T47D (cell line): ENCODE measurements at regions not wholly inside any gene's neighbourhood (a gene's known extent, or its start where the extent isn't known, plus 50 kb on each side); places are given as distances from the start of the nearest gene placed in this dataset.
"Not testable (repeated sequence)": the region's sequence is repeated elsewhere in the genome, so short reads cannot be mapped to it uniquely, and the experiment has no call there.

ENCODE experiments used
- DNase-seq, 2 experiments: peaks; one replicate each; pipeline versions ENCODE4 v3.0.0 to v3.0.0-alpha.2; 2011 to 2012; ENCODE audit warnings: low read depth in 1 of 2, low spot score in 1 of 2
- JUND ChIP-seq: IDR thresholded peaks from 2 replicates; pipeline ENCODE4 v1.6.1; 2012; ENCODE audit warnings: low read depth
- in situ Hi-C: cut with HindIII; loops from 2 replicates; pipeline ENCODE4 v1.10.0; 2016; ENCODE audit warnings: low sequenced_read_pairs, low pct_unique_long_range_greater_than_20kb

DNA sequence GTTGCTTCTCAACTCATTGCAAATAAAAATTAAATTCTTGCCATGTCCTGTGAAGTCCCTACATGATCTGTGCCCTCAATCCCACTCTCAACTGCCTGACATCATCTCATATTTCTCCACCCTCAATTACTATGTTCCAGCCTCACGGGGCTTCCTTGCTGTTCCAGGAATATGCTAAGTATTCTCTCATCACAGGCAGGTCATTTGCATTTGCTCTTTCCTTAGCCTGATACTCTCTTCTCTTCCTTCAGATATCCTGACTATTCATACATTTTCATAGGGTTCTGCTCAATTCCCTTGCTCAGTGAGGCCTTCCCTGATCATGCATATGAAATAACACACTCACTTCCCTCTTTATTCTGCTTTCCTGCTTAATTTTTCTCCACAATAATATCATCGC lies 135.1 kb upstream of the DAB2 start:
- no peak for DNase-seq
- in situ Hi-C loops = no loop called here
- TF ChIP-seq JUND = no peak

DNA sequence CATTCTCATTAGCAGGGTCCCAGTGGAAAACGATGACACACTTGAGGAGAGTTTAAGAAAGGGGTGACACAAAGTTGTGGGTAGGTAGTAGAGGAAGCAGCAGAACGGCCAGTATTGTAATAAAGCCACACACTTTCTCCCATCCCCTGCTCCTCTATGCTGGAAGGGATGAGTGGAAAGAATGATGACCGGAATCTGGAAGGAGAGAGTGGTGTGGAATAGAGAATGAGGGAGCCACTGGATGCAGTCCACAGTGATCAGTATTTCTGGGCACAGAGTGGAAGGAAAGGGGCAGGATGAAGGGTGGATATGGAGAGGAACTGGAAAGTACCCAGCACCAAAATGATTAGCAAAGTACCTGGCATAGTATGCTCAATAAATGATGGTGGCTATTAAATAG lies 133.8 kb upstream of the DAB2 start:
- no peak for DNase-seq
- TF ChIP-seq JUND = no peak
- in situ Hi-C loops = no loop called here

DNA sequence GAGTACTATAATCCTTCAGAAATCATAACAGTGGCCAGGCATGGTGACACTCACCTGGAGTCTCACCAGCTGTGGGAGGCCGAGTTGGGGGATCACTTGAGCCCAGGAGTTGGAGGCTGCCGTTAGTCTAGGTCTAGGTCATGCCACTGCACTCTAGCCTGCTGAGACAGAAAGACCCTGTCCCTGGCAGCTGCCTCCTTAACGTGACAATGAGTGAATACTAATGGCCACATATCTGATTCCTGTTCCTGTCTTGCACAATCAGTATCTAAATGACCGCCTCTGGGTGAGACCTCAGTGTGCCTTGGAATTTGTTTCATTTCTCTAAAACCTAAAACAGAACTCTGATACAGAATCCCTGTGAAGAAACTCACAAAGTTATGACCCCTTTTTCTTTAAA lies 131.0 kb upstream of the DAB2 start:
- no peak for TF ChIP-seq JUND
- in situ Hi-C loops = no loop called here
- no peak for DNase-seq

DNA sequence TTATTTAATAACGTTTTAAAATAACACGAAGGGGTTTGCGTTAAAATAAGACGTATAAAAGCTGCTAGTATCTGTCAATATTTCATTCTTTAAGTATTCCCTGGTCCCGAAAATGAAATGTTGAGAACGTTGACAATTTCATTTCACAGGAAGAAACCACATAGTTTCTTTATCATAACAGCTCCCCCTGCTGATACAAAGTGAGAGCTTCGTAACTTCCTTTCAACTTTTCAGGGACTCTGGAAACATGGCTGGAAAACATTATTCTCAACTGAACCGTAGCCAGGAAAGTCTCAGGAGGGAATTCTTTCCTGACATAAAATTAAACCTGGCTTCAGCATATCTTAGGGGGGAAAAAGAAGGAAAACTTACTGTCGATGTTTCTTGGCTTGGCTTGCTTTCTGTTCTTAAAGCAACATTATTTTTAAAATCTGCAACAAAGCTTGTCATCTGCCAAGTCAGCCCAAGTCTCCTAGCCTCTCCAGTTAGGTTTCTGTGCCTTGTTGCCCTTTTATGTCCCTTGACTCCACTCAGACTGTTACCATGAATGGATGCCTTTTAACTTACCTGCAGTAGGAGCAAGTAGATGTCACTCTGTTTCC lies 122.9 kb upstream of the DAB2 start:
- in situ Hi-C loops = no loop called here
- DNase-seq = peak; percentile 28 to 68
- TF ChIP-seq JUND = no peak

DNA sequence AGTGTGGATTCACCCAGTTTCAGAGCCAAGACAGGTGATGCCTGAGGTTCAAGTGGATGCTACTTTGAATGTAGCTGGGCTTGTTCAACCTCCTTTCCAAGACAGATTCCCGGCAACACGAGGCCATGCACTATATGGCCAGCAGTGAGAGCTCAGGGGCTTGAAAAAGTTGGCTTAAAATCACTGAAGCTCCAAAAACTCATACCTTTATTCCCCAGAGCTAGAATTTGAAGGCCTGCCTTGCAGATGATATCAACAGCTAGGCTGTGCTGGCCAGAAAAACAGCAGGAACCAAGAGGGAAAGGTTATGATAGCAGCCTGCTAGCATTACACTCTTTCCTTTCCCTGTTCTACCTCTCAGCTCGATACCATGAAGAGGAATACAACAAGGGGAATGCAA lies 120.2 kb upstream of the DAB2 start:
- in situ Hi-C loops = no loop called here
- TF ChIP-seq JUND = no peak
- DNase-seq = no peak

DNA sequence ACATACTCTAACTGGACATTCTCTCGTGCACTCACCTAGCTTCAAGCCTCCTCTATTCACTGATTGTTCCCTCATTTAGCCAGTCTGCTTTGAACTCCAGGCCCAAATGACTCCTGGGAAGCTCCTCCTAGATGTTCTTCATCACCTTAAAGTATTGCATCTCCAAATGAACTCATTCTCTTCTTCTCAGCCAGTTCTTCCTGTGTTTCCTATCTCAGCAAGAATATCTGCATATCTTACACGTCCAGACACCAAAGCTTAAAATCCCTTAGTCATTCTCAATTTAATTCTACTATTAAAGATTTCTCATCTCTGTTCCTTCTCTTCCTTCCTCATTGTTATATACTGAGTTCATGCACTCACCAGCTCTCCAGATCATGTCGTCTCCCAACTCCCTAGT lies 118.6 kb upstream of the DAB2 start:
- in situ Hi-C loops = no loop called here

DNA sequence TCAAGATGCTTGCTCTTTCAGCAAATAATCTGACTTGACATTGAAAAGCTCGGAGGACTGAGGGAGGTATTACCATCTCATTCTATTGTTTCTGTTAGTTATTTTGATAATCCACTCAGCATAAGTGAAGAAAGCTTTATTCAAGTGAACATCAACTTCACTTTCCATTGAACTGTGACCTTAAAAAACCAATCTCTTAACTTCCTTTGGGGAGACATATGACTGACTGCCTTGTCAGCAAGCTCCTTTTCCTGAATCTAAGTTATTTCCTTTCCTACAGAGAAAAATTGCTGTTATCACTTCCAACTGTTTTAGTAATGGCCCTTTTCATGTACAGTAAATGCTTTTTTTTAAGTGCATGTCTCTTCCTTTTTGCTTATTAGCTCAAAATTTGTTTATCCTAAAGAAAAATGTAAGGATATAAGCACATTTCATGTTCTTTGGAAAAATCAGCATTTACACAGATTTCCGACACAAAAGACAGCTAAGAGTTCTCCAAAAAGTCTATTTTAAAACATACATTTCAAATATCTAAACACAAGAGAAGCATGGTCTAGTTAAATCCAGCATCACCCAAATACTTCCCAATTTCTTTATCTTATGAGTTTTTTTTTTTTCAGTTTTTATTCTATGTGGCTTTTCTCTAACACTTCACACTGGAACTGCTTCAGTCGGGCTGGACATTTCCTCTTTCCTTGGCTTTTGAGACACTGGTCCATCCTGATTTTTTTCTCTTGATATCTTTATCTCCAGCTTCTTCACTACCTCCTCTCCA lies 117.9 kb upstream of the DAB2 start:
- in situ Hi-C loops = no loop called here
- no peak for TF ChIP-seq JUND
- DNase-seq = no peak

More for the DNA sequence above, 118.6 kb upstream of the DAB2 start:
- TF ChIP-seq JUND = no peak
- DNase-seq = no peak

DNA sequence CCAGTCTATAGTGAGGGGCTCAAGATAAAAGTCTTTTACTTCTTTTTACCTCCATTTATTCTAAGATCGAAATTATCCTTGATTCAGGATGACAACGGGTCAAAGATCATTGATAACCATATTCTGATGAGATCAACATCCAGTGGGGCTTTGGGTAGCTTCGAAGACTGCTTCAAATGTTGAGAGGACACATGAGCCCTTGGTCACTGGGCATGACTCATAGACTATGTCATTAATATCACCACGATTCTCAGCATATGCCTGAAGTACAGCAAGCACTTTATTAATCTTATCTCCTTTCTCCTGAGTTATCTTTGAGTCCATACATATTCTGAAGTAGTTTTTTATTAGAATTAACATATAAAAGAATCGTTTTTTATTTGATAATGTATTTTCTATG lies 117.1 kb upstream of the DAB2 start:
- DNase-seq = no peak
- TF ChIP-seq JUND = no peak
- in situ Hi-C loops = no loop called here

DNA sequence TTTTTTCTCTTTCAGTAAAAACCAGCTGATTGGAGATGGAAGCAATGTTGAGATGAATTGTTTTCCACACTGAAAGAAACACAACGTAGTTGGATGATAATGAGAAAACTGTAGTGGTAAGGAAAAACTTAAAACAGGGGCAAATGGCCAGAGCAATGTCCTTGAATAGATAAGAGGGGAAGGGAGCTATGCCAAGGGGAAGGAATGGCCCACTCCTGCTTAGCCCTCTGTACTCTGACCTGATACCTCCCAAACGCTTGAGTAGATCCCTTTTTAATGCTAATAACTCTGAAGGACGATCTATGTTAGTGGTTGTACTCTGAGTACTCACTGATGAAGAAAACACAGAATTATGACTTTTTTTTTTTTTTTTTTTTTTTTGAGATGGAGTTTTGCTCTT lies 114.7 kb upstream of the DAB2 start:
- in situ Hi-C loops = no loop called here
- no peak for DNase-seq
- no peak for TF ChIP-seq JUND

DNA sequence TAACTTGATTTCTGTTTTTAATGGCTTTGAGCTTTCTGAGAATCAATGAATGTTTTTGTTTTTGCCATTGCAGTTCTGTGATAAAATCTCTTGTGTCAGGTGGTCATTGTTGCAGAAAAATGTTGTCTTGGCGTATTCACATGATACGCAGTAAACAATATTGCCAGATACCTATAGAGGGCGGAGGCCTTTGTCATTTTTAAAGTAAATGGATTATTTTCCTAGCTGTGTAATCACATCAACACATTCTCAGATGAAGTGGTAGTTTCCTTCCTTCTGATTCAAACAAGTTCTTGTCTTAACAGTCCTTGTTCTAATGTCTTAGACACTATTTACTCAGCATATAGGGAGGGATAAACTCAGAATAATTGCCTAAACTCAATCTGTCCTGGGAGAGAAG lies 109.9 kb upstream of the DAB2 start:
- no peak for DNase-seq
- in situ Hi-C loops = no loop called here

DNA sequence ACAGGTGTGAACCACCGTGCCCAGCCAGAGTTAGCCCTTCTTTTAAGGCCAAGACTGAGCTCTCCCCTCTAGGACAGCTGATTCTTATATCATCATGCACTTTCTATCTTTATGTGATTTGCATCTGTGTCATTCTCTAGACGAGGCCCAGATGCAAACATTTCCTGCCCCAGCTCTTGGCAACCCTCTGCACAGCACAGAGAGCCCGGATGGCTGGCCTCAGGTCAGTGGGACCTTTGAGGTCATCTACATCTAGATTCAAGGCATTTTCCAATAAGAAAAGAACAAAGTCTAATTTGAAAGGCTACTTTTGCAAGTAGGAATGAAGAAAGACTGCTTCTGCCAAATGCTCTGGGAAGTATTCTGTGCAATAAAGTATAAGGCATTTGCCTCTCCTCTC lies 109.0 kb upstream of the DAB2 start:
- in situ Hi-C loops = no loop called here
- no peak for TF ChIP-seq JUND
- no peak for DNase-seq

More for the DNA sequence above, 109.9 kb upstream of the DAB2 start:
- TF ChIP-seq JUND = no peak

DNA sequence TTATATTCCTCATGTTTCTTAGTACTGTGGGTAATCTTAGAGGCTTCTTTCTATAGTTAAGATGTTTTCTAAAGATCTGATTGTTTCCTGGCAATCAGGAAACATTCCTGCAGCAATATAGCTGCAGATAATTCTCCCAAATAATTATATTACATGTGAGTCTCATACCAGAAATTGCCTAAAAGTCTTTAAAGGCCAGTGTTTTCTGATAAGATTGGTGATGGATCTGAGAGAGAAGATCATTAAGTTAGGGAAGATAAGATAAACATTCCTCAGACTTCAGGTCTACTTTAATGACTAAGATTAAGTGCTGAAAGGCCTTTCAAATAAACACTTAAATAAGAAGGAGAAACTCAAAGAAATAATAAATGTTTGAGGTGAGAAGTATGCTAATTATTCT lies 107.7 kb upstream of the DAB2 start:
- no peak for DNase-seq
- in situ Hi-C loops = no loop called here
- TF ChIP-seq JUND = no peak

DNA sequence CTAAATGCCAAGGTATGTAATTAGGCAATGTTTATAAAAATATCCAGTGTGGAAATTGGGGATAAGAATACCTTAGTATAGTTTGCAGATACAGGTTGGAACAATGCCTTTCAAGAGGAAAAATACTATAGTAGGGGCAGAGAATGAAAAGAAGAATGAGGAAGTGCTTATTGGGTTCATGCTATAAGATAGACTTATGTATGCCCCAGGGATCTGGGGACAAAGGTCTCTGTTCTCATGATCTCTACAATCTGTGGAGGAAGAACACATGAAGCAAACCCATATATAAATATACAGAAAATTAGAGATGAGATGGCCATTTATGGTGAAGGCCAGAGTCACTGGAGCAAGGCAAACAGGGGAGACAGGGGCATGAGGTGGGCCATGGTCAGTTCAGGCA lies 106.5 kb upstream of the DAB2 start:
- TF ChIP-seq JUND = no peak
- no peak for DNase-seq
- in situ Hi-C loops = no loop called here

DNA sequence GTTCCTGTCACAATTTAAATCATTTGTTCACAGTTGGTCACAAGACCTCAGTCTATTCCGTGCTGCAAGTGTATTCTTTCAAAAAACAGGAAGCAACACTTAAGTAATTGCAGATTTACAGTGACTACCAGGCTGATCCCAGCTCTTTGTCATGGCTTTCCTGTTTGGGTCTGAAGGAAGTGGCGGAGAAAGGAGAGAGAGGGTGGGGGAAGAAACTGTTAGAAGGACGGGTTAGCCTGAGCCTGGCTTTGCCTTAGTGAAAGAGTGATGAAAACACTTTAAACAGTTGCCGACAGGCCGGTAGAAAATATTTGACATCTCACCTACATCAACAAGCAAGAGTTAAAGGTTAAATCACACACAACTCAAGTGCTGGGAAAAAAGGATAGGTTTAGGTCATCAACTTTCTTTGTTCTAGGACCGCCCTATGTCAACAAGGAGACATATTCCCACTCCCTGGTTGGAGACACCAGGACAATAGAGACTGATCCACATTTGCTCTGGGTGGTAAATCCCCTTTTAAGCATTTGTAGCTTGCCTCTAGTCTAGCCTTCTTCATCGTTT lies 102.2 kb upstream of the DAB2 start:
- in situ Hi-C loops = no loop called here
- no peak for DNase-seq
- no peak for TF ChIP-seq JUND

DNA sequence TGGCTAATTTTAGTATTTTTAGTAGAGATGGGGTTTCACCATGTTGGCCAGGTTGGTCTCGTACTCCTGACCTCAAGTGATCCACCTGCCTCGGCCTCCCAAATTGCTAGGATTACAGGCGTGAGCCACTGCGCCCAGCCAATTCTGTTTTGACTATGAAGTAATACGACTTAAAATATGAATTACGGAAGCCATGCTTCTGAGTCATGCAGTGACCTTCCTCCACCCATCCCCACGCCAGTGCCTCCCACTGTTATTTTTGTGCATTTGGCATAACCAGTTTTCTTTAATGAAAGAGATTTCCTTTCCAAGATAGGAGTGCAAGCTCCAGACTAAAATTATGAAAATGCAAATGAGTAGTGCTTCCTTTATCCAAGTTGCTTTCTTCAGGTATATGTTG lies 101.0 kb upstream of the DAB2 start:
- DNase-seq, in situ Hi-C loops: not testable (repeated sequence)
